WERI-Rb-1 (cell line): ENCODE measurements at regions not wholly inside any gene's neighbourhood (a gene's known extent, or its start where the extent isn't known, plus 50 kb on each side); places are given as distances from the start of the nearest gene placed in this dataset.

Experiments
- DNase-seq: peaks from one replicate; pipeline ENCODE4 v3.0.0-alpha.2; 2020
- H3K27ac ChIP-seq: fragments of 250-450 bp; sonication (Bioruptor Pico); 2 replicates; pipeline ENCODE4 v1.5.1; 2020; ENCODE audit warnings: mild to moderate bottlenecking, moderate library complexity
- H3K27me3 ChIP-seq: fragments of 250-450 bp; sonication (Bioruptor Pico); 2 replicates; pipeline ENCODE4 v1.5.1; 2021; ENCODE audit warnings: mild to moderate bottlenecking, low read depth, moderate library complexity; ENCODE audit not compliant: insufficient read depth, severe bottlenecking
- H3K36me3 ChIP-seq: fragments of 250-450 bp; sonication (Bioruptor Pico); 2 replicates; pipeline ENCODE4 v1.5.1; 2020; ENCODE audit warnings: mild to moderate bottlenecking, moderate library complexity
- H3K4me3 ChIP-seq: 2 replicates; pipeline ENCODE4 v1.5.1; 2011; ENCODE audit warnings: low read depth, mild to moderate bottlenecking, control low read depth, low read length
- H3K9me3 ChIP-seq: fragments of 250-450 bp; sonication (Bioruptor Pico); 2 replicates; pipeline ENCODE4 v1.5.1; 2021; ENCODE audit warnings: mild to moderate bottlenecking, moderate library complexity; ENCODE audit not compliant: severe bottlenecking
- CTCF ChIP-seq: IDR thresholded peaks from 2 replicates; pipeline ENCODE4 v1.5.1; 2011; ENCODE audit warnings: low read depth, mild to moderate bottlenecking, control low read depth, inconsistent platforms, low read length

GRCh38 chr6:45791211-45792168, 224.2 kb downstream of the CLIC5 start:
- no peak overlapping the region for H3K4me3 ChIP-seq
- TF ChIP-seq CTCF = no peak
- H3K36me3 ChIP-seq = no peaks in the 10 kb centered on the region
- no peak overlapping the region for H3K27ac ChIP-seq
- DNase-seq = no peak
- H3K9me3 ChIP-seq = no peaks in the 10 kb centered on the region
- no peaks in the 10 kb centered on the region for H3K27me3 ChIP-seq

- Histone ChIP-seq H3K9me3 (no peaks in the 10 kb centered on the region), H3K4me3 (no peak overlapping the region), H3K36me3 (no peaks in the 10 kb centered on the region), H3K27me3 (no peaks in the 10 kb centered on the region), H3K27ac (no peak overlapping the region)
- no peak for DNase-seq
- no peak for TF ChIP-seq CTCF
Measured at GRCh38 chr6:45789238-45789637, 226.4 kb downstream of the CLIC5 start.

GRCh38 chr6:45787384-45787783, 228.3 kb downstream of the CLIC5 start:
- no peak overlapping the region for H3K27ac ChIP-seq
- H3K9me3 ChIP-seq = no peaks in the 10 kb centered on the region
- no peaks in the 10 kb centered on the region for H3K27me3 ChIP-seq
- no peak for TF ChIP-seq CTCF
- H3K4me3 ChIP-seq = no peak overlapping the region
- H3K36me3 ChIP-seq = no peaks in the 10 kb centered on the region
- DNase-seq = no peak

- peak; percentile 26 for DNase-seq
- Histone ChIP-seq H3K27me3 (no peaks in the 10 kb centered on the region), H3K36me3 (no peaks in the 10 kb centered on the region), H3K9me3 (no peaks in the 10 kb centered on the region), H3K4me3 (no peak overlapping the region), H3K27ac (no peak overlapping the region)
- no peak for TF ChIP-seq CTCF
Measured at GRCh38 chr6:45786355-45786781, 229.3 kb downstream of the CLIC5 start.

GRCh38 chr6:45784250-45784649, 231.4 kb downstream of the CLIC5 start:
- DNase-seq = no peak
- Histone ChIP-seq H3K36me3 (no peaks in the 10 kb centered on the region), H3K9me3 (no peaks in the 10 kb centered on the region), H3K27me3 (no peaks in the 10 kb centered on the region), H3K4me3 (no peak overlapping the region), H3K27ac (no peak overlapping the region)
- TF ChIP-seq CTCF = no peak
